IgD-negative memory B cell (primary cell): ENCODE measurements at regions not wholly inside any gene's neighbourhood (a gene's known extent, or its start where the extent isn't known, plus 50 kb on each side); places are given as distances from the start of the nearest gene placed in this dataset.
A peak's percentile ranks its signal among the peaks of the same experiment; 100 is the strongest.

Experiments used
- H3K27ac Mint-ChIP-seq, 3 donors: one replicate each; pipeline ENCODE4 v1.8.0; 2020 to 2022; ENCODE audit warnings: mild to moderate bottlenecking in 3 of 3, mixed read lengths in 3 of 3, moderate library complexity in 1 of 3
- H3K27me3 Mint-ChIP-seq: one replicate; pipeline ENCODE4 v1.8.0; 2021; ENCODE audit warnings: mixed read lengths
- H3K36me3 Mint-ChIP-seq: one replicate; pipeline ENCODE4 v1.8.0; 2020; ENCODE audit warnings: mild to moderate bottlenecking, mixed read lengths
- H3K4me1 Mint-ChIP-seq, 3 donors: one replicate each; pipeline ENCODE4 v1.8.0; 2020 to 2022; ENCODE audit warnings: mixed read lengths in 3 of 3, mild to moderate bottlenecking in 1 of 3
- H3K4me3 Mint-ChIP-seq, 4 donors: one replicate each; pipeline ENCODE4 v1.8.0; 2020 to 2022; ENCODE audit warnings: mild to moderate bottlenecking in 4 of 4, mixed read lengths in 4 of 4, moderate library complexity in 3 of 4
- H3K9me3 Mint-ChIP-seq, 3 donors: one replicate each; pipeline ENCODE4 v1.8.0; 2020 to 2021; ENCODE audit warnings: mixed read lengths in 3 of 3, mild to moderate bottlenecking in 1 of 3

DNA sequence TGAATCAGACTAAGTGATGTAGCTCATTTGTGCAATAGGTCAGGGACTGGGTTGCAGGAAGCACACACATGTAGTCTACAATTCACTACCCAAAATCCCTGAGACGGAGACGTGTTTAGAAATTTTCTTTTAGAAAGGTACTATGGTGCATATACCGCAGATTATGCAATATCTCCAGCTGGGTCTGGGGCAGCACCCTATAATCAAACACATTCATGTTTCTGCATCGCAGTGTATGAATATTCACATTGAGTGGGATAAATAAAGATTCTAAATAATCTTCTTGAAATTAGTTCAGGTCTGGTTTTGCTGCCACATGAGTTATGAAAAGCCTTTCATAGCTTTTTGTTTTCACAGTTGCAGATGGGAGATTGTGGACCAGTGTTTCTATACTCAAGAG, 395.7 kb upstream of the FANCL start:
- H3K36me3 Mint-ChIP-seq: no peaks in the 10 kb centered on the region
- H3K4me3 Mint-ChIP-seq: no peak overlapping the region
- peaks cover 5% of the 10 kb centered on the region for H3K27me3 Mint-ChIP-seq
- H3K9me3 Mint-ChIP-seq: no peaks in the 10 kb centered on the region
- H3K4me1 Mint-ChIP-seq: no peaks in the 10 kb centered on the region
- no peak overlapping the region for H3K27ac Mint-ChIP-seq

- no peaks in the 10 kb centered on the region for H3K4me1 Mint-ChIP-seq
- H3K27me3 Mint-ChIP-seq: peaks cover 5% of the 10 kb centered on the region
- no peak overlapping the region for H3K4me3 Mint-ChIP-seq
- H3K9me3 Mint-ChIP-seq: no peaks in the 10 kb centered on the region
- H3K36me3 Mint-ChIP-seq: no peaks in the 10 kb centered on the region
- H3K27ac Mint-ChIP-seq: no peak overlapping the region
Observed at GRCh38 chr2:58635801-58636375, 394.8 kb upstream of the FANCL start.

- Mint-ChIP-seq H3K4me3 (no peak overlapping the region), H3K27ac (no peak overlapping the region), H3K36me3 (no peaks in the 10 kb centered on the region), H3K9me3 (no peaks in the 10 kb centered on the region), H3K27me3 (peaks cover 5% of the 10 kb centered on the region), H3K4me1 (no peaks in the 10 kb centered on the region)
Observed at GRCh38 chr2:58634653-58635370, 393.7 kb upstream of the FANCL start.

- Mint-ChIP-seq H3K27me3 (peaks cover 5% of the 10 kb centered on the region), H3K4me1 (no peaks in the 10 kb centered on the region), H3K36me3 (no peaks in the 10 kb centered on the region), H3K9me3 (peaks cover 0 to 2% (median 0%) of the 10 kb centered on the region in 3 donors), H3K4me3 (peak overlapping the region in 1 of 4 donors; percentile 2), H3K27ac (no peak overlapping the region)
Observed at GRCh38 chr2:58633613-58634365, 392.7 kb upstream of the FANCL start.

- Mint-ChIP-seq H3K36me3 (no peaks in the 10 kb centered on the region), H3K27ac (no peak overlapping the region), H3K4me1 (no peaks in the 10 kb centered on the region), H3K4me3 (no peak overlapping the region), H3K9me3 (peaks cover 0 to 2% (median 0%) of the 10 kb centered on the region in 3 donors), H3K27me3 (no peaks in the 10 kb centered on the region)
Observed at GRCh38 chr2:58631986-58632385, 390.9 kb upstream of the FANCL start.

- no peaks in the 10 kb centered on the region for H3K4me1 Mint-ChIP-seq
Observed at GRCh38 chr2:58629545-58630119, 388.5 kb upstream of the FANCL start.

GRCh38 chr2:58620896-58621295, 379.8 kb upstream of the FANCL start:
- no peak overlapping the region for H3K27ac Mint-ChIP-seq
- H3K4me1 Mint-ChIP-seq: no peaks in the 10 kb centered on the region
- H3K9me3 Mint-ChIP-seq: no peaks in the 10 kb centered on the region
- H3K36me3 Mint-ChIP-seq: no peaks in the 10 kb centered on the region
- H3K4me3 Mint-ChIP-seq: no peak overlapping the region
- H3K27me3 Mint-ChIP-seq: peaks cover 1% of the 10 kb centered on the region

More at GRCh38 chr2:58629545-58630119, 388.5 kb upstream of the FANCL start:
- Mint-ChIP-seq H3K36me3 (no peaks in the 10 kb centered on the region), H3K9me3 (peaks cover 0 to 2% (median 0%) of the 10 kb centered on the region in 3 donors), H3K27ac (no peak overlapping the region), H3K4me3 (no peak overlapping the region), H3K27me3 (no peaks in the 10 kb centered on the region)

- Mint-ChIP-seq H3K4me1 (no peaks in the 10 kb centered on the region), H3K4me3 (no peak overlapping the region), H3K27me3 (peaks cover 1% of the 10 kb centered on the region), H3K36me3 (no peaks in the 10 kb centered on the region), H3K27ac (no peak overlapping the region), H3K9me3 (no peaks in the 10 kb centered on the region)
Observed at GRCh38 chr2:58620093-58620492, 379.0 kb upstream of the FANCL start.

DNA sequence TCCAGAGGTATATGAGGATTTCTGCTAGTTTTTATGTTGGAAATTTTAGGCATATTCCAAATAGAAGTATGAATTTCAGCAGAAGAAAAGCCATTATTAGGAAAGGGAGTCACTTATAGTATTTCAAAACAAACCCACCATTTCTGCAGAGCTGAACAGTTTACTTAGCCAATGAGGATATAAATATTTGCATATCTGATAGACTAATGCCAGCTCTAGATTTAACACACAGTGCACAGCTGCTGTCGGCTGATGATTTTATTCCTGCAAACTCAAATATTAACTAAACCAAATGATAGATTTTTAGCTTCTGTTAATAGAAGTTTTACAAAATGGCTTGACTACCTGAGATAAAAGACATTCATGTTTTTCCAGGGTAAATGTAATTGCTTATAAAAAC, 375.8 kb upstream of the FANCL start:
- Mint-ChIP-seq H3K36me3 (no peaks in the 10 kb centered on the region), H3K27ac (no peak overlapping the region), H3K27me3 (peaks cover 1% of the 10 kb centered on the region), H3K9me3 (no peaks in the 10 kb centered on the region), H3K4me1 (peaks cover 0 to 7% (median 0%) of the 10 kb centered on the region in 3 donors), H3K4me3 (no peak overlapping the region)

- H3K36me3 Mint-ChIP-seq: no peaks in the 10 kb centered on the region
- peaks cover 2% of the 10 kb centered on the region for H3K27me3 Mint-ChIP-seq
- H3K4me1 Mint-ChIP-seq: peaks cover 0 to 13% (median 0%) of the 10 kb centered on the region in 3 donors
- no peak overlapping the region for H3K4me3 Mint-ChIP-seq
- no peaks in the 10 kb centered on the region for H3K9me3 Mint-ChIP-seq
- no peak overlapping the region for H3K27ac Mint-ChIP-seq
Observed at GRCh38 chr2:58614219-58614618, 373.1 kb upstream of the FANCL start.

DNA sequence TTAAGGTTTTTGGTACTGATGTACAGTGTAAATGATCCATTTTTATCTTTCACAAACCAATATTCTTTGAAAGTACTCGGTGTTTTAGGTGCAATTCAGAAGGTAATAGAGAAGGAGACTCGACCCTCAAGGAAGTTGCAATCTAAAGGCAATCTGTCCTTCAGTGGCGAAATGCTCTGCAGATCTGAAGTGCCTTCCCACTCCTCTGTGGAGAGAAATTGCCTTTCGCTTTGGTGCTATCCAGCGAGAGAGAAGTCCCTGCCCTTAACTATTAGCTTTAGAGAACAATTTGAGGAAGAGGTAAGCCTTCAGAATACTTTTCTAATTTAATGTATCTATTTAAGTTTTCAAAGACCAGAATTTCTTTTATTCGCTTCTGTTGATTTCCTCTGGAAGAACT, 371.8 kb upstream of the FANCL start:
- Mint-ChIP-seq H3K36me3 (no peaks in the 10 kb centered on the region), H3K27me3 (peaks cover 2% of the 10 kb centered on the region), H3K4me1 (peaks cover 0 to 14% (median 0%) of the 10 kb centered on the region in 3 donors), H3K9me3 (no peaks in the 10 kb centered on the region), H3K27ac (no peak overlapping the region), H3K4me3 (no peak overlapping the region)

- H3K4me3 Mint-ChIP-seq: no peak overlapping the region
- H3K27ac Mint-ChIP-seq: no peak overlapping the region
- peaks cover 3% of the 10 kb centered on the region for H3K36me3 Mint-ChIP-seq
- H3K9me3 Mint-ChIP-seq: peaks cover 0 to 1% (median 0%) of the 10 kb centered on the region in 3 donors
- H3K27me3 Mint-ChIP-seq: peaks cover 4% of the 10 kb centered on the region
- peaks cover 0 to 14% (median 0%) of the 10 kb centered on the region in 3 donors for H3K4me1 Mint-ChIP-seq
Observed at GRCh38 chr2:58609326-58609725, 368.2 kb upstream of the FANCL start.

DNA sequence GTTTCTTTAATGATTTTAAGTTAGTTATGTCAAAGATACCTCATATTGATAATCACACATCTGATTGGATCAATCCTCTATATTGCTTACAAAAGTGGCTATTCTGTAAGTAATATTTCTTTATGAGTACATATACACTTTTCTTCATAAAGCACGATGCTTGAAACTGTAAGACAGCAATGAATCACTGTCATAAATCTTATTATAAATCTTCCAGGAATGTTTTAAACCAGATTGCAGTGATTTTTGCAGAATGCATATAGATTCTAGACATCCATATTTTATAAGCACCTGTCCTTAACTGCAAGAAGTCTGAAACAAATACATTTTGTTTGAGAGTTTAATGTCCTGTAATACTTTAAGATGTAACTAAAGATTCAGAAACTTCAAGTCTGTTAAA, 367.0 kb upstream of the FANCL start:
- H3K4me1 Mint-ChIP-seq: peaks cover 0 to 7% (median 0%) of the 10 kb centered on the region in 3 donors
- H3K27ac Mint-ChIP-seq: no peak overlapping the region

DNA sequence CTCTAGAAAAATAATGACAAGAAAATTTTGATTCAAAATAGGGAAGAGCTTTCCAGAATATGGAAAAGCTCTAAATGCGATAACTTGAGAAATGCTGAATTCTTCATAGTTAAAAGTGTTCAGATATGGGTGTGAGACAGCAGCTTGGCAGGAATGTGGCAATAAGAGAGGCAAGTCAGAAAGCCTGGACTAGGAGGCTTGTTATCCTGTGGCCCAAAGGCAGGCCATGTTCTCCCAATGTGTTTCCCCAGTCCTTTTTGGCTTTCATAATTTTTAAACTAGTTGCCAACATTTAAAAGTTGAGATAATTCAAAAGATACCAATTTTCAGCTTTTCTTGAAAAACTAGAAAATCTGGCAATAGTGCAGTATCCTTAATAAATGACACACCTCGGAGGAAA, 366.3 kb upstream of the FANCL start:
- Mint-ChIP-seq H3K4me3 (no peak overlapping the region), H3K27me3 (peaks cover 4% of the 10 kb centered on the region), H3K4me1 (peaks cover 0 to 7% (median 0%) of the 10 kb centered on the region in 3 donors), H3K9me3 (peaks cover 0 to 1% (median 0%) of the 10 kb centered on the region in 3 donors), H3K36me3 (peaks cover 3% of the 10 kb centered on the region), H3K27ac (no peak overlapping the region)

More for the DNA sequence above, 367.0 kb upstream of the FANCL start:
- H3K4me3 Mint-ChIP-seq: no peak overlapping the region
- peaks cover 4% of the 10 kb centered on the region for H3K27me3 Mint-ChIP-seq
- peaks cover 0 to 1% (median 0%) of the 10 kb centered on the region in 3 donors for H3K9me3 Mint-ChIP-seq
- H3K36me3 Mint-ChIP-seq: peaks cover 3% of the 10 kb centered on the region

DNA sequence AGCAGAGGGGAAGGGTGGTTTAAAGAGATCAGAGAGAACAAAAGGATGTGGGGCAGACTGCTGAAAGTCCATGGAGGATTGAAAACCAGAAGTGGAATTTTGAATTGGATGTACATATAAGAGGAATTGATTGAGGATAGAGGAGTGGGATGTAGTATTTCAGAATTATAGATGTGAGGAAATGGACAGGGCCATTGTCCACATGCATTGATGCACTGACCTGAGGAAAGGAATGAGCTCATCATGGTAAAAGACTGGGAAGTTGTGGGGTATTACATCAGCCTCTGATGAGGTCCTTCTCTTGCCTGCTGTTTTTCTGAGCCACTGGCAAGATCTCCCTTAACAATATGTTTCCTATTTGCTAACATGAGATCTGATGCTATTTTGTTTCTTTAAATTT, 365.7 kb upstream of the FANCL start:
- H3K36me3 Mint-ChIP-seq: peaks cover 3% of the 10 kb centered on the region
- H3K27ac Mint-ChIP-seq: no peak overlapping the region

More for the DNA sequence above, 365.7 kb upstream of the FANCL start:
- Mint-ChIP-seq H3K9me3 (peaks cover 0 to 1% (median 0%) of the 10 kb centered on the region in 3 donors), H3K27me3 (peaks cover 4% of the 10 kb centered on the region), H3K4me3 (no peak overlapping the region), H3K4me1 (peaks cover 0 to 7% (median 0%) of the 10 kb centered on the region in 3 donors)
